ENCODE measurements at regions not wholly inside any gene's neighbourhood (a gene's known extent, or its start where the extent isn't known, plus 50 kb on each side); places are given as distances from the start of the nearest gene placed in this dataset.
A peak's percentile ranks its signal among the peaks of the same experiment; 100 is the strongest.

DNA sequence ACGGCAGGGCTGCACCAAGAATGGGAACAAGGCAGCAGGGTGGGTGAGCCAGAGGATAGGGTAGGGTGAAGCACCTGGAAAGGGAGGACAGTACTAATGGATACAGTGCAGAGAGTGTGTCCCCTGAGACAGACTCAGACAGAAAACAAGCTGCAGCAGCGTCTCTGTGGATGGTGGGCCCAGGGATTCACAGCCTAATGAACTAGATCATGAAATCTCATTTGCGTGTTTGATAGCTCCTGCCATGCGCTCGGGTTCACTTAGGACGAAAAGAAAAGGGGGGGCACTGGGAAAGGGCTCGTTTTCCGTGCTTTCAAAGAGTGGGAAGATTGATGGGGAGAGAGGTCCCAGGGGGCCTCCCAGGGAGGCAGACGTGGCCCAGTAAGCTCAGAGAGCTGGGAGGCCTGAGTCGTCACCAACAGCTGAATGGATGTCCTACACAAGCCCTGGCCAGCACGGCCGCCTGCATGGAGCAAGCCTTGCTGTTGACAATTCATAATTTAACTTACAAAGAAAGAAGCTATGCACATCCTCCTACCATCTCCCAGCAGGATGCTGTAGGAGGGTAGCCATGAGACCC is 446.9 kb downstream of the BCOR start:
- no peak overlapping the region for H3K4me2 ChIP-seq (ENCODE audit: control insufficient read depth, extremely low read depth, insufficient read depth, low read depth, low read length)
- TF ChIP-seq CTCF (optimal IDR thresholded peaks at IDR 0.05 in 1 of 3, IDR thresholded peaks at IDR 0.05 in 1 of 3, conservative IDR thresholded peaks at IDR 0.05 in 1 of 3; ENCODE audit: extremely low read depth in 1 of 3, insufficient read depth in 2 of 3, low read length in 3 of 3) (no peak), EZH2 (IDR thresholded peaks at IDR 0.05; ENCODE audit: low read length) (no peak)
- H3K27me3 ChIP-seq (ENCODE audit: control insufficient read depth, extremely low read depth, insufficient read depth, low read length): peaks cover 21% of the 10 kb centered on the region
- H3K9me3 ChIP-seq (ENCODE audit: control insufficient read depth, low read depth, low read length): no peaks in the 10 kb centered on the region
- H3K27ac ChIP-seq (ENCODE audit: control insufficient read depth, insufficient read depth, low read length): no peak overlapping the region
- no peak overlapping the region for H3K4me3 ChIP-seq (ENCODE audit: control insufficient read depth in 2 of 3, extremely low read depth in 1 of 3, insufficient read depth in 2 of 3, low read depth in 1 of 3, low read length in 3 of 3)
- dilution Hi-C loops (cut with MboI; ENCODE audit: extremely low pct_ligation_motif_present, low sequenced_read_pairs): no loop called here
- DNase-seq (ENCODE audit: low read depth, low spot score) (no peak), FAIRE-seq (no peak)
- H2AFZ ChIP-seq (ENCODE audit: control insufficient read depth, low read length): no peak overlapping the region
- H3K9me1 ChIP-seq (ENCODE audit: control insufficient read depth, extremely low read depth, insufficient read depth, low read length): no peaks in the 10 kb centered on the region
- no peaks in the 10 kb centered on the region for H3K79me2 ChIP-seq (ENCODE audit: control insufficient read depth, insufficient read depth, low read length)
- H3K36me3 ChIP-seq (ENCODE audit: control insufficient read depth in 2 of 2, extremely low read depth in 1 of 2, insufficient read depth in 2 of 2, low read length in 2 of 2): no peaks in the 10 kb centered on the region
- no peak overlapping the region for H3K9ac ChIP-seq (ENCODE audit: control insufficient read depth, extremely low read depth, insufficient read depth, low read length)
- no peaks in the 10 kb centered on the region for H4K20me1 ChIP-seq (ENCODE audit: control insufficient read depth, extremely low read depth, insufficient read depth, low read length)
- no peaks in the 10 kb centered on the region for H3K4me1 ChIP-seq (ENCODE audit: control insufficient read depth, extremely low read depth, insufficient read depth, low read length)

- no peak for DNase-seq (ENCODE audit: low read depth, low spot score)
- FAIRE-seq: no peak
Observed at GRCh38 chrX:39652336-39652735, 445.4 kb downstream of the BCOR start.

More at GRCh38 chrX:39652336-39652735, 445.4 kb downstream of the BCOR start:
- Histone ChIP-seq H3K4me1 (ENCODE audit: control insufficient read depth, extremely low read depth, insufficient read depth, low read length) (no peaks in the 10 kb centered on the region), H3K36me3 (ENCODE audit: control insufficient read depth in 2 of 2, extremely low read depth in 1 of 2, insufficient read depth in 2 of 2, low read length in 2 of 2) (no peaks in the 10 kb centered on the region), H3K79me2 (ENCODE audit: control insufficient read depth, insufficient read depth, low read length) (no peaks in the 10 kb centered on the region), H3K9me3 (ENCODE audit: control insufficient read depth, low read depth, low read length) (no peaks in the 10 kb centered on the region), H3K27ac (ENCODE audit: control insufficient read depth, insufficient read depth, low read length) (no peak overlapping the region), H3K27me3 (ENCODE audit: control insufficient read depth, extremely low read depth, insufficient read depth, low read length) (peaks cover 21% of the 10 kb centered on the region), H4K20me1 (ENCODE audit: control insufficient read depth, extremely low read depth, insufficient read depth, low read length) (no peaks in the 10 kb centered on the region), H3K9me1 (ENCODE audit: control insufficient read depth, extremely low read depth, insufficient read depth, low read length) (no peaks in the 10 kb centered on the region), H3K9ac (ENCODE audit: control insufficient read depth, extremely low read depth, insufficient read depth, low read length) (no peak overlapping the region), H2AFZ (ENCODE audit: control insufficient read depth, low read length) (no peak overlapping the region), H3K4me2 (ENCODE audit: control insufficient read depth, extremely low read depth, insufficient read depth, low read depth, low read length) (no peak overlapping the region), H3K4me3 (ENCODE audit: control insufficient read depth in 2 of 3, extremely low read depth in 1 of 3, insufficient read depth in 2 of 3, low read depth in 1 of 3, low read length in 3 of 3) (no peak overlapping the region)
- TF ChIP-seq CTCF (optimal IDR thresholded peaks at IDR 0.05 in 1 of 3, IDR thresholded peaks at IDR 0.05 in 1 of 3, conservative IDR thresholded peaks at IDR 0.05 in 1 of 3; ENCODE audit: extremely low read depth in 1 of 3, insufficient read depth in 2 of 3, low read length in 3 of 3): peak; percentile 15 to 55 (median 39)
- no peak for TF ChIP-seq EZH2 (IDR thresholded peaks at IDR 0.05; ENCODE audit: low read length)
- dilution Hi-C loops (cut with MboI; ENCODE audit: extremely low pct_ligation_motif_present, low sequenced_read_pairs): no loop called here

Measured in keratinocyte (primary cell).